CD4-positive, alpha-beta T cell (primary cell): ENCODE measurements at regions not wholly inside any gene's neighbourhood (a gene's known extent, or its start where the extent isn't known, plus 50 kb on each side); places are given as distances from the start of the nearest gene placed in this dataset.

ENCODE experiments used
- ATAC-seq: fragments of 200-7000 bp; cut with Tn5 transposase; one replicate; pipeline ENCODE4 v1.10.0; 2022; ENCODE audit warnings: mild to moderate bottlenecking; ENCODE audit not compliant: poor library complexity
- CTCF ChIA-PET: fragments of 350-600 bp; sonication (Branson Sonifier 250); formaldehyde crosslinking; loops from one replicate; lab custom pipeline; 2021; ENCODE audit warnings: antibody characterized with exemption, inconsistent platforms; lab: Charles Lee
- POLR2A ChIA-PET: fragments of 350-600 bp; sonication (Branson Sonifier 250); formaldehyde crosslinking; loops from one replicate; lab custom pipeline; 2021; ENCODE audit warnings: antibody characterized with exemption, inconsistent platforms; lab: Charles Lee
- DNase-seq, 14 experiments: peaks; one replicate each; pipeline ENCODE4 v3.0.0-alpha.2; 2013 to 2020; ENCODE audit warnings: mixed read lengths in 2 of 14
- H3K27ac ChIP-seq, 2 donors: one replicate each; pipeline versions ENCODE4 v1.5.1 to v1.7.0; 2013; ENCODE audit warnings: low read length in 2 of 2, low read depth in 1 of 2, mild to moderate bottlenecking in 1 of 2
- H3K27me3 ChIP-seq, 2 experiments: 1 replicate in 1 of 2; 2 replicates in 1 of 2; pipeline versions ENCODE4 v1.6.1 to v1.7.0; 2013; ENCODE audit warnings: low read length in 2 of 2, control low read depth in 1 of 2, mild to moderate bottlenecking in 1 of 2, moderate library complexity in 1 of 2; ENCODE audit not compliant: insufficient read depth in 2 of 2, control insufficient read depth in 1 of 2
- H3K36me3 ChIP-seq: one replicate; pipeline ENCODE4 v1.6.1; 2013; ENCODE audit warnings: low read length, control low read depth; ENCODE audit not compliant: insufficient read depth
- H3K4me1 ChIP-seq: one replicate; pipeline ENCODE4 v1.6.1; 2013; ENCODE audit warnings: low read length, control low read depth; ENCODE audit not compliant: insufficient read depth
- H3K4me3 ChIP-seq: one replicate; pipeline ENCODE4 v1.5.1; 2013; ENCODE audit warnings: mild to moderate bottlenecking, low read length, moderate library complexity
- H3K9me3 ChIP-seq, 2 experiments: 1 replicate in 1 of 2; 2 replicates in 1 of 2; pipeline versions ENCODE4 v1.6.1 to v1.7.0; 2013; ENCODE audit warnings: low read length in 2 of 2, mild to moderate bottlenecking in 2 of 2, control low read depth in 1 of 2, moderate library complexity in 1 of 2; ENCODE audit not compliant: control insufficient read depth in 1 of 2, insufficient read depth in 1 of 2
- H3K27ac Mint-ChIP-seq: one replicate; pipeline ENCODE4 v1.8.0; 2020; ENCODE audit warnings: mixed read lengths
- H3K27me3 Mint-ChIP-seq: one replicate; pipeline ENCODE4 v1.8.0; 2021; ENCODE audit warnings: mixed read lengths
- H3K36me3 Mint-ChIP-seq: one replicate; pipeline ENCODE4 v1.8.0; 2021; ENCODE audit warnings: low read depth, mixed read lengths
- H3K4me1 Mint-ChIP-seq: one replicate; pipeline ENCODE4 v1.8.0; 2021; ENCODE audit warnings: low read depth, mixed read lengths
- H3K4me3 Mint-ChIP-seq: one replicate; pipeline ENCODE4 v1.8.0; 2020; ENCODE audit warnings: mild to moderate bottlenecking, mixed read lengths
- H3K9me3 Mint-ChIP-seq: one replicate; pipeline ENCODE4 v1.8.0; 2020; ENCODE audit warnings: mixed read lengths
- intact Hi-C, 2 experiments: fragments of 100-400 bp; cut with DNase I in 1 of 2; cut with micrococcal nuclease in 1 of 2; formaldehyde crosslinking; loops; one replicate each; pipeline versions ENCODE4 v1.15.1 to v1.9.0; 2023 to 2025; cut with DNase I, micrococcal nuclease
- TF ChIP-seq, protein P1 (sequence below): fragments of 200-600 bp; IDR thresholded peaks from one replicate; pipeline ENCODE4 v1.8.0; 2022; ENCODE audit warnings: antibody characterized with exemption, mild to moderate bottlenecking

DNA sequence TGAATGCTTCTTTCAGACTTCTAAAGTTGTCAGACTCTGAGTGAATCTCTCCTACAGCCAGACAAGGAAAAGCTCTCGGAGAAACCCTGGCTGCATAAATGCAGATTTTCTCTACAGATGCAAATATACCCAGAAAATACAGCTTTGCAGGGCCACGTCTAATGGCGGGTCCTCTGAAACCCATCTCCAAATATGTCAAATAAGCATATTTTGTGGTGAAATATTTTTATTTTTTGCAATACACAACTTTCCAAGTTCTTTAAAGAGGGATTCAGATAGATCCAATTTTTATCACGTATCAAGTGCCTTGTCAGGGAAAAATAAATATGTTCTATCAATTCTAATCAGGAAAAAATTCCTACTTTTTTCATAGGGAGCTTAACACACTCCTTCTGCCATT is 229.4 kb downstream of the SI start:
- Histone ChIP-seq H3K4me3 (no peak overlapping the region), H3K27me3 (no peaks in the 10 kb centered on the region), H3K27ac (no peak overlapping the region), H3K36me3 (no peaks in the 10 kb centered on the region), H3K4me1 (no peaks in the 10 kb centered on the region), H3K9me3 (no peaks in the 10 kb centered on the region)
- H3K4me1 Mint-ChIP-seq, result no peaks in the 10 kb centered on the region
- POLR2A ChIA-PET, result no interaction called here
- CTCF ChIA-PET, result no interaction called here
- H3K36me3 Mint-ChIP-seq, result no peaks in the 10 kb centered on the region
- ATAC-seq, result no peak
- no peaks in the 10 kb centered on the region for H3K27me3 Mint-ChIP-seq
- no peak for DNase-seq
- no peak overlapping the region for H3K27ac Mint-ChIP-seq
- TF ChIP-seq, protein P1, sequence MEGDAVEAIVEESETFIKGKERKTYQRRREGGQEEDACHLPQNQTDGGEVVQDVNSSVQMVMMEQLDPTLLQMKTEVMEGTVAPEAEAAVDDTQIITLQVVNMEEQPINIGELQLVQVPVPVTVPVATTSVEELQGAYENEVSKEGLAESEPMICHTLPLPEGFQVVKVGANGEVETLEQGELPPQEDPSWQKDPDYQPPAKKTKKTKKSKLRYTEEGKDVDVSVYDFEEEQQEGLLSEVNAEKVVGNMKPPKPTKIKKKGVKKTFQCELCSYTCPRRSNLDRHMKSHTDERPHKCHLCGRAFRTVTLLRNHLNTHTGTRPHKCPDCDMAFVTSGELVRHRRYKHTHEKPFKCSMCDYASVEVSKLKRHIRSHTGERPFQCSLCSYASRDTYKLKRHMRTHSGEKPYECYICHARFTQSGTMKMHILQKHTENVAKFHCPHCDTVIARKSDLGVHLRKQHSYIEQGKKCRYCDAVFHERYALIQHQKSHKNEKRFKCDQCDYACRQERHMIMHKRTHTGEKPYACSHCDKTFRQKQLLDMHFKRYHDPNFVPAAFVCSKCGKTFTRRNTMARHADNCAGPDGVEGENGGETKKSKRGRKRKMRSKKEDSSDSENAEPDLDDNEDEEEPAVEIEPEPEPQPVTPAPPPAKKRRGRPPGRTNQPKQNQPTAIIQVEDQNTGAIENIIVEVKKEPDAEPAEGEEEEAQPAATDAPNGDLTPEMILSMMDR, result no peak
- no peak overlapping the region for H3K4me3 Mint-ChIP-seq
- peaks cover 8% of the 10 kb centered on the region for H3K9me3 Mint-ChIP-seq
- intact Hi-C loops, result no loop called here

DNA sequence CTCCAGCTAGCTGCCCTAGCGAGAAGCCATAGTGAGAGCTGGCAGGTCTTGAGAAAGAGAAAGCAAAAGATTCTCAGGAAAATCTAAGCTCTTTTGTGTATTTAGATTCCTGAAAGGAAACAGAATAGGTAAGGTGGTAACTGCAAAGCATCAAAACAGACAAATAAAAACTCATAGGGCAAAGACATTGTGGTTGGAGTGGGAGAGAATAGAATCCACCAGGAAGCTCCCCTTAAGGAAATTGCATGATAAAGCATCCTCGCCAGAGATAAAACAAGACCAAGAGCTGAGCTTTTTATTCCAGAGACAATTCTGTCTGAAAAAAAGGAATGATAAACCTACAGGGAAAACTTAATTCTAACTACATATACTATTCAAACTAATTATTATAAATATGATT is 232.6 kb downstream of the SI start:
- Histone ChIP-seq H3K27ac (no peak overlapping the region), H3K4me1 (no peaks in the 10 kb centered on the region), H3K9me3 (peaks cover 0 to 8% of the 10 kb centered on the region in 2 experiments), H3K36me3 (no peaks in the 10 kb centered on the region), H3K27me3 (no peaks in the 10 kb centered on the region), H3K4me3 (no peak overlapping the region)
- CTCF ChIA-PET, result no interaction called here
- POLR2A ChIA-PET, result no interaction called here
- Mint-ChIP-seq H3K27me3 (no peaks in the 10 kb centered on the region), H3K4me1 (no peaks in the 10 kb centered on the region), H3K36me3 (no peaks in the 10 kb centered on the region), H3K27ac (no peak overlapping the region), H3K4me3 (no peak overlapping the region), H3K9me3 (peaks cover 12% of the 10 kb centered on the region)
- TF ChIP-seq, protein P1, result no peak
- ATAC-seq, result no peak
- DNase-seq, result no peak
- intact Hi-C loops, result no loop called here

DNA sequence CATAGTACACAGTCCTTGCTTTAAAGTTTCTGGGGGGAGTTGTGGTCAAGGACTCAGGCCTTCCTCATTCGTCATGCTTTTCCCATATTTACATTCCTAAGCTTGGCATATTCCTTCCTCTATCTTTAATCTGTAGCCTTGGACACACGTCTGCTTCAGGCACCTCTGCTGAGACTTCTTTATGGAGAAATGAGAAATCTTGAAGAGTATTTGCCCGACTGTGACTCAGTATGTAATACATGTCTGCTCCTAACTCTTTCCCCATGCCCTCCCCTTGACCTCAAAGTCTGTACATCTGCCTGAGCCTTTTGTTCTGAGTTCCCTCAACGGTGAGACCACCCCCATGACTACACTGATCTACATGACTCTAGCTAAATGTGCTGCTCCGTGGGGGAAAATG is 246.1 kb downstream of the SI start:
- Mint-ChIP-seq H3K27ac (no peak overlapping the region), H3K36me3 (no peaks in the 10 kb centered on the region), H3K9me3 (peaks cover 9% of the 10 kb centered on the region), H3K4me3 (no peak overlapping the region), H3K27me3 (no peaks in the 10 kb centered on the region), H3K4me1 (no peaks in the 10 kb centered on the region)
- intact Hi-C loops, result no loop called here
- ChIA-PET CTCF (no interaction called here), POLR2A (no interaction called here)
- H3K36me3 ChIP-seq, result no peaks in the 10 kb centered on the region
- DNase-seq (no peak), ATAC-seq (no peak)
- H3K9me3 ChIP-seq, result peaks cover 0 to 3% of the 10 kb centered on the region in 2 experiments
- TF ChIP-seq, protein P1, result no peak
- no peak overlapping the region for H3K4me3 ChIP-seq
- H3K27me3 ChIP-seq, result no peaks in the 10 kb centered on the region
- no peaks in the 10 kb centered on the region for H3K4me1 ChIP-seq
- H3K27ac ChIP-seq, result no peak overlapping the region
